Psoas muscle (tissue), 7 donors: ENCODE measurements at regions not wholly inside any gene's neighbourhood (a gene's known extent, or its start where the extent isn't known, plus 50 kb on each side); places are given as distances from the start of the nearest gene placed in this dataset.

Experiments
- ATAC-seq, 4 donors: fragments of 200-7000 bp; cut with Tn5 transposase; one replicate each; pipeline ENCODE4 v1.9.1; 2020; ENCODE audit warnings: moderate library complexity in 3 of 4, mild to moderate bottlenecking in 2 of 4
- DNase-seq, 2 donors: peaks; one replicate each; pipeline ENCODE4 v3.0.0-alpha.2; 2020
- H3K27ac ChIP-seq: fragments of 200-600 bp; one replicate; pipeline ENCODE4 v1.8.0; 2022
- H3K27me3 ChIP-seq, 3 donors: fragments of 200-600 bp in 1 of 3; one replicate each; pipeline versions ENCODE4 v1.6.1 to v1.8.0; 2013 to 2022; ENCODE audit warnings: low read length in 2 of 3, mild to moderate bottlenecking in 2 of 3, moderate library complexity in 1 of 3; ENCODE audit not compliant: insufficient read depth in 3 of 3
- H3K36me3 ChIP-seq, 2 donors: fragments of 200-600 bp in 1 of 2; one replicate each; pipeline versions ENCODE4 v1.6.1 to v1.8.0; 2013 to 2022; ENCODE audit warnings: low read depth in 1 of 2, mild to moderate bottlenecking in 1 of 2, moderate library complexity in 1 of 2; ENCODE audit not compliant: insufficient read depth in 1 of 2
- H3K4me1 ChIP-seq: fragments of 200-600 bp; one replicate; pipeline ENCODE4 v1.8.0; 2022
- H3K4me3 ChIP-seq: fragments of 200-600 bp; one replicate; pipeline ENCODE4 v1.8.0; 2022; ENCODE audit warnings: mild to moderate bottlenecking
- H3K9me3 ChIP-seq: fragments of 200-600 bp; one replicate; pipeline ENCODE4 v1.8.0; 2022
- CTCF ChIP-seq: fragments of 200-600 bp; IDR thresholded peaks from one replicate; pipeline ENCODE4 v1.8.0; 2022; ENCODE audit warnings: antibody characterized with exemption
- WGBS, 3 donors: extraction: QIAGEN DNeasy Blood & Tissue Kit; methylation state at CpG; one replicate each; pipeline versions ENCODE4 v1.1.6 to v1.1.7; 2013; 5-methylcytosine and 5-hydroxymethylcytosine counted together
- intact Hi-C, 2 donors: fragments of 100-400 bp; cut with DNase I; formaldehyde crosslinking; loops; one replicate each; pipeline versions ENCODE4 v1.11.0 to v1.14.2; 2022
- donor health status: healthy with polysubstance abuse.
- donor health status: DM: no; HTN: no; CAD: no; lungs with moderate emphysema.
- donor health status: Bipolar disorder and iron deficiency.
- donor health status: healthy.
- donor health status: DM: yes; HTN: yes; CAD: no.
- donor health status: DM: no; HTN: no; CAD: no.
- donor health status: DM: yes; HTN: yes; CAD: no.

GRCh38 chr4:152158225-152158624 is 377.7 kb downstream of the FBXW7 start:
- H3K9me3 ChIP-seq, result no peaks in the 10 kb centered on the region
- H3K4me3 ChIP-seq, result no peak overlapping the region
- intact Hi-C loops, result no loop called here
- no peak for ATAC-seq
- 44 to 54% (median 46%) methylated on average over 2 of the region's 2 CpGs for WGBS, 3 donors
- no peaks in the 10 kb centered on the region for H3K4me1 ChIP-seq
- no peak for TF ChIP-seq CTCF
- H3K27ac ChIP-seq, result no peak overlapping the region
- H3K27me3 ChIP-seq, result no peaks in the 10 kb centered on the region
- H3K36me3 ChIP-seq, result no peaks in the 10 kb centered on the region
- DNase-seq, result no peak

- H3K27ac ChIP-seq, result no peak overlapping the region
- intact Hi-C loops, result no loop called here
- no peaks in the 10 kb centered on the region for H3K27me3 ChIP-seq
- WGBS, 3 donors, result 75 to 84% (median 81%) methylated on average over 5 of the region's 5 CpGs
- H3K4me1 ChIP-seq, result no peaks in the 10 kb centered on the region
- no peak for DNase-seq
- ATAC-seq, result no peak
- no peaks in the 10 kb centered on the region for H3K9me3 ChIP-seq
- no peaks in the 10 kb centered on the region for H3K36me3 ChIP-seq
- H3K4me3 ChIP-seq, result no peak overlapping the region
- TF ChIP-seq CTCF, result no peak
Measured at GRCh38 chr4:152157629-152158028, 378.3 kb downstream of the FBXW7 start.

GRCh38 chr4:152156442-152156841 is 379.4 kb downstream of the FBXW7 start:
- intact Hi-C loops, result no loop called here

GRCh38 chr4:152155070-152155469 is 380.8 kb downstream of the FBXW7 start:
- Histone ChIP-seq H3K27ac (no peak overlapping the region), H3K9me3 (no peaks in the 10 kb centered on the region), H3K4me1 (no peaks in the 10 kb centered on the region), H3K27me3 (no peaks in the 10 kb centered on the region), H3K36me3 (no peaks in the 10 kb centered on the region), H3K4me3 (no peak overlapping the region)
- DNase-seq (no peak), ATAC-seq (no peak)
- whole genome bisulfite sequencing, 3 donors, result 70 to 76% (median 74%) methylated on average over 3 of the region's 3 CpGs
- TF ChIP-seq CTCF, result no peak
- intact Hi-C loops, result no loop called here

More at GRCh38 chr4:152156442-152156841, 379.4 kb downstream of the FBXW7 start:
- no peaks in the 10 kb centered on the region for H3K36me3 ChIP-seq
- ATAC-seq (no peak), DNase-seq (no peak)
- H3K4me3 ChIP-seq, result no peak overlapping the region
- no peaks in the 10 kb centered on the region for H3K27me3 ChIP-seq
- no peak for TF ChIP-seq CTCF
- no peaks in the 10 kb centered on the region for H3K4me1 ChIP-seq
- H3K9me3 ChIP-seq, result no peaks in the 10 kb centered on the region
- H3K27ac ChIP-seq, result no peak overlapping the region
- WGBS, 3 donors, result 59 to 73% (median 66%) methylated on average over 6 of the region's 6 CpGs

GRCh38 chr4:152154433-152154832 is 381.5 kb downstream of the FBXW7 start:
- no peak for DNase-seq
- Histone ChIP-seq H3K36me3 (no peaks in the 10 kb centered on the region), H3K4me3 (no peak overlapping the region), H3K9me3 (no peaks in the 10 kb centered on the region), H3K4me1 (no peaks in the 10 kb centered on the region), H3K27me3 (no peaks in the 10 kb centered on the region), H3K27ac (no peak overlapping the region)
- WGBS, 3 donors, result 80 to 92% (median 90%) methylated on average over 2 of the region's 2 CpGs
- no peak for ATAC-seq
- TF ChIP-seq CTCF, result no peak
- intact Hi-C loops, result loop anchor here in 1 of 2 donors (5.0 kb wide), 1 partner anchor 1512 kb away; no protein-coding TSS in a partner anchor
